NCI-H2029 treated with DMSO at 0.1 percent for 48 hours (cell line): ENCODE measurements at regions not wholly inside any gene's neighbourhood (a gene's known extent, or its start where the extent isn't known, plus 50 kb on each side); places are given as distances from the start of the nearest gene placed in this dataset.
"Not testable (repeated sequence)": the region's sequence is repeated elsewhere in the genome, so short reads cannot be mapped to it uniquely, and the experiment has no call there.

ENCODE experiments used
- DNase-seq: peaks from one replicate; lab custom pipeline; 2025; lab: John Stamatoyannopoulos, UW

- DNase-seq, result no peak
Observed at GRCh38 chr10:100642295-100642994, 102.9 kb upstream of the PAX2 start.

- DNase-seq, result no peak
Observed at GRCh38 chr10:100645091-100645490, 100.3 kb upstream of the PAX2 start.

GRCh38 chr10:100645613-100646392 is 99.6 kb upstream of the PAX2 start:
- no peak for DNase-seq

- DNase-seq, result no peak
Observed at GRCh38 chr10:100647928-100648327, 97.5 kb upstream of the PAX2 start.

- no peak for DNase-seq
Observed at GRCh38 chr10:100650693-100651092, 94.7 kb upstream of the PAX2 start.

- DNase-seq, result not testable (repeated sequence)
Observed at GRCh38 chr10:100651099-100651498, 94.3 kb upstream of the PAX2 start.

- no peak for DNase-seq
Observed at GRCh38 chr10:100651916-100652315, 93.5 kb upstream of the PAX2 start.

GRCh38 chr10:100652406-100653135 is 92.8 kb upstream of the PAX2 start:
- no peak for DNase-seq

- no peak for DNase-seq
Observed at GRCh38 chr10:100653238-100653956, 92.0 kb upstream of the PAX2 start.

- DNase-seq, result no peak
Observed at GRCh38 chr10:100653957-100654781, 91.2 kb upstream of the PAX2 start.

- no peak for DNase-seq
Observed at GRCh38 chr10:100654782-100655325, 90.5 kb upstream of the PAX2 start.

- DNase-seq, result no peak
Observed at GRCh38 chr10:100655326-100655759, 90.0 kb upstream of the PAX2 start.

- DNase-seq, result no peak
Observed at GRCh38 chr10:100655760-100656421, 89.5 kb upstream of the PAX2 start.

GRCh38 chr10:100656454-100656853 is 88.9 kb upstream of the PAX2 start:
- DNase-seq, result no peak

GRCh38 chr10:100658269-100658668 is 87.1 kb upstream of the PAX2 start:
- DNase-seq, result no peak

GRCh38 chr10:100659361-100660098 is 85.9 kb upstream of the PAX2 start:
- DNase-seq, result no peak

- DNase-seq, result no peak
Observed at GRCh38 chr10:100660365-100660764, 85.0 kb upstream of the PAX2 start.

GRCh38 chr10:100660945-100661344 is 84.4 kb upstream of the PAX2 start:
- DNase-seq, result no peak

GRCh38 chr10:100661520-100661919 is 83.9 kb upstream of the PAX2 start:
- no peak for DNase-seq

- DNase-seq, result no peak
Observed at GRCh38 chr10:100662067-100662466, 83.3 kb upstream of the PAX2 start.
